ENCODE measurements at regions not wholly inside any gene's neighbourhood (a gene's known extent, or its start where the extent isn't known, plus 50 kb on each side); places are given as distances from the start of the nearest gene placed in this dataset.

DNA sequence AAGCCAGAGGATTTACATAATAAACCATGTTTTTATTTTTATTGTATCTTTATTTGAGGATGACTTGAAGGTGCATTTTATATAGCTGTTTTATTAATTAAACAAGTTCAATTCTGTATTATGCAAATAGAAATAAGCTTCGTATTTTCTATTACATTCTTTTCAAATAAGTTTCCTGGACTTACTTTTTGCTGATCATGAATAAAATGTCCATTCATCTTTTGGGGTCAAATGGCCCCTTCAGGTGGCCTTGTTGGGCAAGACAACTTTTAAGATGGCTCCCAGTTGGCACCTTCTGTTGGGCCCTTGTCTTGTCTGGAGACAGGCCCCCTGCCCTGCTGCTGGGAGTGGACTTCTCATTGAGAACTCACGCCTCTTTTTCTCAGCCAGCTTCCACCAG, 654.6 kb upstream of the NOX3 start:
- DNase-seq: no peak

DNA sequence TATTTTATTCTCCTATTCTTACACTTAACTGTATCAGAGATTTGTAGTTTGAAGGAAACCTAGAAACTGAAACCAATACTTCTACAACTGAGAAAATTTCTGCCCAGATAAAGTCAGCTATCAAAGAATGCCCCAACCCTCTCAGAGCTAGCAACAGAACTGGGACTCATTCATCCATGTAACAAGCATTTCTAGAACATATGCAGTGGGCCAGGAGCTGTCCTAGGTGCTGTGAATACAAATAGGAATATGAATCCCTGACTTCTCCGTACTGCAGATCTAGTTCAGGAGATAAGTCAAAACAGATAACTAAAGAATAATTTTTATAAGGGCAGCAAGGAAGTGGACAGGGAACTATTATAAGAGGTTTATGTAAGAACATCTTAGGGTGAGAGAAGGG, 654.1 kb upstream of the NOX3 start:
- DNase-seq: peak; percentile 2

DNA sequence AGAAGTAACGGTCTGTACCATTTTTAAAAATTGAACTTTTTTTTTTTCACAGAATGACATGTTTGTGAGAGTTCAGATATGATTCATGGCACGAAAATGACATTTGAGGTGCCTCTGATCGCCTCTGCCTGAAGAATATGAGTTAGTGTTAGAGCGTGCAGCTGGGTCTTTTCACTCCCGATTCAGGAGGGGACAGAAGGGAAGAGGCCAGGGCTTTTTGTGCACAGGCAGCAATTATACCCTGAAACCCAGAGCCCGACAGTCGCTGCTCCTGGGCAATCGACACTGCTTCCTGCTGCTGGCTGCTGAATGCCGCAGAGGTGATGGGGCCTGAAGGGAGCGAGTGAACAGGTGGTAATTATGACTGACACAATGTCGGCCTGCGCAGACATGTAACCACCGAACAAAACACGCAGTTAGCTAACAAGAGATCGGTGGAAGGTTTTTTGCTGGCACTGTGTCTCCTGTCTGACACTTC, 652.0 kb upstream of the NOX3 start:
- DNase-seq: no peak

DNA sequence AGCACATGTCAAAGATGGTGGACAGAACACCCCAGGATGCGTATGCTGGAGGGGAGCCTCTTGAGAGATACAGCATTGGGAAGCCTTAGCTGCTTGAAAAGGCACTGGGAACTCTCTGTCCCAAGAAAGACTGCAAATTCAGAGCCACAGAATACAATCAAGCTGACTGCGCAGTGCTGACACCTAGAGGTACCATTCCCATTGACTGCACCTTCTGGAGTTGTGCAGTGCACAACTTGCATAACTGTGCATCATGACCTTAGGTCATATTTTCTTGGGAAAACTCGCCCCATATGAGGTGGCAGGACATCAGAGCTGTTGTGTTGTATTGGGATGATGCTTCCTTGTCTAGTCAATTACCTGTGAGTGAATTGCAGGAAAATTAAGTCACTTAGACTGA, 646.5 kb upstream of the NOX3 start:
- peak; percentile 9 for DNase-seq

DNA sequence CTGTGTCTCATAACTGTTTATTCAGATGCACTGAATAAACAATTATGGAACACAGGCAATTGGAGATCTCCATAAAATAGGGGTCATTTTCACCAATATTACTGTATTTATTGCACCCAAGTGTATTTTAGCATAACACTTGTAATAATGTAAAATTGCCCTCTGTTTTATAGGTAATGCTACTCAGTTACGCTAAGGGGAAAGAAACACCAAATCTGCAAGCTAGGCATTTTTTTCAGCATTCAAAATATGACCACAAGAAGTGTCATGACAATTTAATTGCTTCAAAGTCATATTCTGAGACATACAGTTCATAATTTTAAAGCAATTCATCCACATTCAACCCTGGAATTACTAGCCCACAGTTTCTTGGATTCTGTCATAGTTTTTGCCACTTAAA, 643.2 kb upstream of the NOX3 start:
- DNase-seq: no peak

DNA sequence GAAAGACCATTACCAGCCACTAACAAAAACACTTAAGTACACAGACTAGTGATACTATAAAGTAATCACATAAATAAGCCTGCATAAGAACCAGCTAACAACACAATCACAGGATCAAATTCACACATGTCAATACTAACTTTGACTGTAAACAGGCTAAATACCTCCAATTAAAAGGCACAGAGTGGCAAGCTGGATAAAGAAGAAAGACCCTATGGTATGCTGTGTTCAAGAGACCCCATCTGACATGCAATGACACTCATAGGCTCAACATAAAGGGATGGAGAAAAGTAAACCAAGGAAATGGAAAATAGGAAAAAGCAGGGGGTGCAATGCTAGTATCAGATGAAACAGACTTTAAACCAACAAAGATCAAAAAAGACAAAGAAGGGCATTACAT, 631.8 kb upstream of the NOX3 start:
- no peak for DNase-seq

DNA sequence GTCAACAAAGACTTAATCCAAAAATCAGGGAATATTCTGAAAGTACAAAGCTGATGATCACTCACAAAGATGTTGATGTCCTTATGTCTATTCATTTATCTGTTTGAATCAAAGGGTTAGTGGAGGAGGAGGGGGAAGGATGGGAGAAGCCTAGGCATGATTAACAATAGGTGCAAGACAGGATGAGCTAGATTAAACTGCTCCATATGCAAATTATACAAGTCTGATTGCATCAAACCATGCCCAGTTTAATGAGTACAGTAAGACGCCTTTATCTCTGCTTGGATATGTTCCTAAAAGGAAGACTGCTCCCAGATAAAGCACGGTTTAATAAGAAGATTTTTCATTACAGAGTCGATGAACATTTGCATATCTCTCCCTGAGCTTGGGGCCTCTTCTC, 626.4 kb upstream of the NOX3 start:
- no peak for DNase-seq

DNA sequence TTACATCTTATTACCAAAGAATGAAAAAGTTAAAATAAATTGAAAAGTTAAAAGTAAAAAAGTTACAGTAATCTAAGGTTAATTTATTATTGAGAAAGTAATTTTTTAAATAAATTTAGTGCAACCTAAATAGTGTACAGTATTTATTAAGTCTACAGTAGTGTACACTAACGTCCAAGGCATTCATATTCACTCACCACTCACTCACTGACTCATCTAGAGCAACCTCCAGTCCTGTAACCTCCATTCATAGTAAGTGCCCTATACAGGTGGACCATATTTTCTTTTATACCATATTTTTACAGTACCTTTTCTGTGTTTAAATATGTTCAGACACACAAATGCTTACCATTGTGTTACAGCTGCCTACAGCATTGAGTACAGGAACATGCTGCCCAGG, 624.7 kb upstream of the NOX3 start:
- no peak for DNase-seq

DNA sequence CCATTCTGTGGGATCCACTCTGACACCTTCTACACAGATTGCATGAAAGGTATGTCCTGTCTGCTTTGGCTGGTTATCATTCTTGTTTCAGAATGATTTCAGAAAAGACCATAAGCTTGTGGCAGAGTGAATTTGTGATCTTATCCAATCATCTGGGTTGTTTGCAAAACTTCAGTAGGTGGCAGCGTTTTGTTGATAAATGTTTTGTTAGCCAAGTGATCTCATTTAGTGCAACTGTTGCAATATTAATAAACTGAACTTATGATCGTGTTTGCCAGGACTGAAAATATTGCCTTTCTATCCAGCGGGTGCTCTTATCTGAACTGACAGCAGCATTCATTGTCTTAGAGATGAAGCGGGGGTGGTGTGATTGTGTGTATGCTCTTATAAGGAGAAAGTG, 613.2 kb upstream of the NOX3 start:
- no peak for DNase-seq

DNA sequence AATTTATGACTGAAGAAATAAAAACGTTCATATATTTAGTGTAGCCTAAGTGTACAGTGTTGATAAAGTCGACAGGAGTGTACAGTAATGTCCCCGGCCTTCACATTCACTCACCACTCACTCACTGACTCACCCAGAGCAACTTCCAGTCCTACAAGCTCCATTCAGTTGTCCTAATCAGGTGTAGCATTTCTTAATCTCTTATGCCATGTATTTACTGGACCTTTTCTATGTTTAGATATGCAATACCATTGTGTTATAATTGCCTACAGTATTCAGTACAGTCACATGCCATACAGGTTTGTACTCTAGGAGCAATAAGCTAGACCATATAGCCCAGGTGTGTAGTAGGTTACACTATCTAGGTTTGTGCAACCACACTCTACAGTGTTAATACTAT, 610.2 kb upstream of the NOX3 start:
- DNase-seq: no peak

DNA sequence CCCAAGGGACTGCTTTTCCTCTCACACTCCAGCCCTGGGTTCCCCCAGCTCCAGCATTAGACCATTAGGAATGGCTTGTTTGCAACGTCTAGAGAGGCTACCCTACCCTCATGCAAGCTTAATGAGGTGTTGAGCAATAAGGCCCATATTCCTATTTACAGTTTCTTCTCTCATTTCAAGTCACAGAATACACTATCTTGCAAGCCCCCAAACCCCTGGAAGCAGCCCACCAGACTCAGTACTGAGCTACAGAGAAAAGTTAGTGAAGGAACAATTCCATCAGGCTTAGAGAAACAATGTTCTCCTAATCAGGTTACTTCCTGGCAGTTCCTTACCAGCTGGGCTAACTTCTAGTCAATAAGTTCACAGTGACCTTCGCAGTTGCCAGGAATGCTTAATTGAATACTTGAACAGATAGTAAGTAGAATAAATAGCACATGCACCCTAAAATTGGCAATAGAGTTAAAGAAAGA, 606.5 kb upstream of the NOX3 start:
- DNase-seq: no peak

DNA sequence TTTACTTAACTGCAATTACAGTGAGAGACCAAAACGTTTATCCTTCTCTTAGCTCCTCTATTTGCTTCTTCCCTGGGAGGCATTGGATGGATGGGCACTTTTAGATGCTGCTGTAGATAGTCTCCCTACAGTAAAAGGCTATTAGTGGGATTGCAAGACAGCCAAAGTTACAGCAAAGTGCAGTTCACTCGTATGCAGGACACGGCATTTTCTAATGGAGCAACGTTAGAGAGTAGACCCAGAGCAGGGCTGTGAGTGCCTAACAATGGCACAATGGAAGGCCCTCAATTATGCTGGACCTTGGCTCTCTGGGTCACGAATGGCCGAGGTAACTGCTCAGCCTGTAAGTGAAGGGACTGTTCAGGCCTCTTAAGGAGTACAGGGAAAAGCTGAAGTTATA, 605.8 kb upstream of the NOX3 start:
- DNase-seq: no peak

DNA sequence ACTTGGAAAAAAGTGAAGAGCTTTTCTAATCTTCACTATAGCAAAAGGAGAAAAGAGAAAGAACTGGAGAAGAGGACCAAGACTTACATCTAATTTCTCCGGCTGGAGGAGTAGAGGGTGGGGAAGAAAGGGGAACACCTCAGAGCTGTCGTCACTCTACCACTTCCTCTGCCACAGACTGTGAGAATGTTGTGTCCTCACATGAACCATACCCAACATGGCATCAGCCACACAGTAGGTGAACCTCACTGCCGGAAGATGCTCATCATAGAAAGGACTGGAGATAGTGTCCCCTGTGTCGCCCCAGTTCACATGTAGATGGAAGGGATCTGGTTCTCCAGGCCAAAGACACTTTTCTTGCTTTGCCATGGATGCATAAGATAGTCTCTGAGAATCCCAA, 604.4 kb upstream of the NOX3 start:
- DNase-seq: no peak

DNA sequence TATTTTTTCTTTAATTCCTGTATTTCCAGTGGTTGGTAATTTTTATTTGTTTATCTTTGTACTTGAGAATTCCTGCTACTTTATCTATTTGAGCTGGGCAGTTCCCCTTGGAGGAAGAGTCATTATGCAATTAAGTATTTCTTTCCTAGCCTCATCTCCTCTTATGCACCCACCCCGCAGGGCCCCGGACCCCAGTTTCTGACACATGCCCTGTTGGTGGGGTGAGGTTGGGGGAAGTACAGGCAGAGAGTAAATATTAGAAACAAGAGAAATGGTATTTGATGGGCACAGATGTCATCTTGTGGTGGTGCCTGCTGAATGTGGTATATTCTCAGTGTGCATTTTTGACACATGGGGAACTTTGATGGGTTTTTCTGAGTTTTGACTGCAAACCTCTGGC, 602.7 kb upstream of the NOX3 start:
- DNase-seq: no peak

DNA sequence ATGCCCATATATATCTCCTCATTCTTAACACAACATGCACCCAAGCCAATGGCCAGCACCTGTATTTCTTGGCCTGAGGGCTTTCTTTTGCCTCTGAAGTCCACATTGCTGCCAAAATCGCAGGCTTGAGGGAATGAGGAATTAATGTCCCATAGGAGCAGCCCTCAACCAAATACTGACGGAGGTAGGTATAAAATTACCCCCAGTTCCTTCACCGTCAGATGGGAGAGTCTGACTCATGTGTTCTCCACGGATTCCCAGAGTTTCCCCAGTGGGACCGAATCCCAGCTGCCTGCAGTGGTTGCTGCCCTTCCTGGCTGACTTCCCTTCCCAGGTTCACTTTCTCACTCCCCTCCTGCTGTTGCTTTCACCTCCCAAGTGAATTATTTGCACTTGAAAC, 602.2 kb upstream of the NOX3 start:
- no peak for DNase-seq

DNA sequence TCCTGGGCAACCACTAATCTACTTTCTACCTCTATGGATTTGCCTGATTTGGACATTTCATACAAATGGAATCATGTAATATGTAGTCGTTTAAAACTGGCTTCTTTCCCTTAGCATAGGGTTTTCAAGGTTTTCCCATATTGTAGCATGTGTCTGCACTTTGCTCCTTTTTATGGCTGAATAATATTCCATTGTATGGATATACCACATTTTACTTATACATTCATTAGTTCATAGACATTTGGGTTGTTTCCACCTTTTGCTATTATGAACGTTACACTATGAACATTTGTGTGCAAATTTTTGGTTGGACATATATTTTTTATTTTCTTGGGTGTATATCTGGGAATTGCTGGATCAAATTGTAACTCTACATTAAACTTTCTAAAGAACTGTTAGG, 600.4 kb upstream of the NOX3 start:
- no peak for DNase-seq

DNA sequence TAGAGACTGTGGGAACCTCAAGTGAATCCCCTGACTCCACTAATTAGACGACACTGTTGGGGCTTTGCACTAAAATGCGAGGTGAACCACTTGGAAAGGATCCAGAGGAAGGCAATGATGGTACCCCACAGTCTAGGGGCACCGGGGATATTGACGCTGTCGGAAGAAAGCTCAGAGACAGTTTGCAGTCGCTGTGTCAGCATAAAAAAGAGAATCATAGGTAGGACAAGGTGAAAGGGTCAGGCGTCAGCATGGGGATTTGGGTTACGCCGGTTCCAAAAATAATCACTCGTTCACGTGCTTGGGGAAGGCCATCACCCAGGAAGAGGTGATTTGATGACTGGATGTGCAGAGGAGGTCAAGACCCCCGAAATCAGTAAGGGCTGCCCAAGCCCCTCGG, 598.0 kb upstream of the NOX3 start:
- DNase-seq: no peak

DNA sequence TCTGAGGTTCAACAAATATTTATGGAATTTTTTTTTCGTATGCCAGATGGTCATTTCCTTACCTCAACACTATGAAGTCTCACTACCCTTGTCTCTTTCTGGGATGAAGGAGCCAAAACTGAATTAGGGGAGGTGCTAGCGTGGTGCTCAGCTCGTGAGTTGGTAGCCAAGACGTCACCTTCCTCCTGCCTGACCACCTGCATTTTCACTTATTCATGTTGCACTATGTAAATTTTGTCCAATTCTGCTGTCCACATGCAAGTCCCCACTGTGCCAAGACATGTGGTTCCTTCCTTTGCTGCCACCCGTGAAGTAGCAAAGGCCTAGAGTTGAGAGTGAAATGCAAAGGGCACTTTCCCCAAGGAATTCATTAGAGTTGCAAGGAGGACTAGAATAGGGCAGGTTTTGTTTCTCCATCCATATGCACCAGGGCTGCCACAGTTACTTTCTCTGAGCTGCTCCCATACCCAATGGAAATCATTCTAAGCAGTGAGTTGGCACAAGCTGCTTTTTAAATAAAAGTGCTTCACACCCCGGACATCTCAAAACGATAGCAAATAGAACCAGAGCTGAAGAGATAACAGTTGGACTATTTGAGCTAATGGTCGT, 591.3 kb upstream of the NOX3 start:
- no peak for DNase-seq

DNA sequence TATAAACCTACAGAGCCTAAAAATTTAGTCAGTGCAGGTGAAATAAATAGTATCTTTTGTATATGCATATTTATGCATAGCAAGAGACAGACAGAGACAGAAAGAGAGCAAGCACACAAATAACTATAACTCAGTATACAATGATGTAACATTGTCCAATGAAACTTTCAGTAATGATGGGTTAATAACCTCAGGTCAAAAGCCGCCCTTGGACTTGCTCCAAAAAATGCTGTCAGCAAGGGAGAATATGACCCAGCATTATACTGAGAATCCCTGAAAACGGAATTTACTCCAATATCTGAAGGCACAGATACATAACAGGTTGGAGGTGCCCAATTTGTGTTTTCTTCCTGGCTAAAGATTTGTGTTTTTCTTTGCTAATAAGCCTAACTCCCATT, 590.6 kb upstream of the NOX3 start:
- DNase-seq: no peak

DNA sequence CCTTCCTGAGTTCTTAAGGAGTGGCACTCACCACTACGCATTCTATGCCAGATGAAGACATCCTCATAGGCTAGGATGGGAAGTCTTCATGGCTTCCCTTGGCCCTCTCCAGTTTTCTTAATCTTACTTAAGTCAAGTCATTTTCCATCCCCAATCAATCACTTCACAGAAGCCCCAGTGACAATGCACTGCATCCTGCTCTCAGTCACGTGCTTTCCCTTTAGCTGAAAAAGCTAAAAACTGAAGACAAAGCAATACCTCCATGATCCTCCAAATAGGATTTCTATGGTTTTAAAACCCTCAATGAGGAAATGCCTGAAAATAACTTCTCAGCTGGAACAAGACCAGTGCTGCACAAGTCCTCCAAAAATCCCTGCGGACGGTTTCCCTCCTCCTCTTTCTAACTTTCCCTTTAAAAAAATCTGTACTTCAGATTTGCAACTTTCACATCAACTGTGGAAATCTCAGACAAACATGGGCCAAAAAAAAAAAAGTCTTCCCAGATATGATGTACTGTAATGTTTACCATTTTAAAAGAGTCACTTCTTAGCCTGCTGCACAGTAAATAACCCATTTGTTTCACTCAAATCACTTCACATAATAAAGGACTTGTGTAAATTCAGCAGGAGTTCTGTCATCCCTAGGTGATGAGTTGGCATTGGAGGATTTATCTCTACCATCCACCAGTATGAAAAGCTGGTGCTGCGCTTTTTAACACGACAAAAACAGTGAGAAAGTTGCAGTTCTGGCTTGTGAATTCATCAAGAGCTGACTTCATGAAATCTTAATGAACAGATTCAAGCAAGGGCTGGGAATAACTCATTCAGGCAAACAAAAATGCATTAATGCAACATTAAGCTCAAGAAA, 590.0 kb upstream of the NOX3 start:
- DNase-seq: no peak

DNA sequence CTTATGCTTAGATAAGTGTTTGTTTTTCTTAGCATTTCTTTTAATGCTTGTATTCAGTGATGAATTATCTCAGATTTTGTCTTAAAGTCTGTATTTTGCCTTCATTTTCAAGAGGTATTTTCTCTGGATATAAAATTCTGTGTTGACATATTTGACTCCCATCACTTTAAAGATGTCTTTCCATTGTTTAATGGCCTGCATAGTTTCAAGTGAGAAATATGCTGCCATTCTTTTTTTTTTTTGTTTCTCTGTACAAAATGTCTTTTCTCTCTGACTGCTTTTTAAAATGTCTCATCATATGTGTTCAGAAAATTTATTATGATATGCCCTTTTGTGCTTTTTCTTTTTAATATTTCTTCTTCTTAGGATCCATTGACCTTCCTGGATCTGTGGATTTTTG, 578.0 kb upstream of the NOX3 start:
- no peak for DNase-seq

DNA sequence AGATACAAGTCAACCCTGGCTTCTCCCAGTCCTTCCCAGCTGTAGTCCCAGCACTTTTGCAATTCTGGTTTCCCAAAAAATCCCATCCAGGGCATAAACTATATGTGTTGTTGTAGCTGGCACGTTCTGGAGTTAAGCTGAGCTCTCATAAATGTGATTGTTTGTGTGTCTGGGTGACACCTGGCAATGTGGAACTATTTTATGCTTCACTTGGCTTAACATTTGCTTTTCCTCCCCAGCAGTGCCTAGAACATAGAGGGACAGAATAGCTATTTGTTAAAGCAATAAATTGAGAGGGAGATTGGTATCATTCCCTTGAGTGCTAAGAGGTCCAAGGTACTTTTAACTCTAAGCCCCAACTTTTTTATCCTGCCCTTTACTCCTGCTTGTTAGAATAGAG, 575.9 kb upstream of the NOX3 start:
- DNase-seq: no peak

DNA sequence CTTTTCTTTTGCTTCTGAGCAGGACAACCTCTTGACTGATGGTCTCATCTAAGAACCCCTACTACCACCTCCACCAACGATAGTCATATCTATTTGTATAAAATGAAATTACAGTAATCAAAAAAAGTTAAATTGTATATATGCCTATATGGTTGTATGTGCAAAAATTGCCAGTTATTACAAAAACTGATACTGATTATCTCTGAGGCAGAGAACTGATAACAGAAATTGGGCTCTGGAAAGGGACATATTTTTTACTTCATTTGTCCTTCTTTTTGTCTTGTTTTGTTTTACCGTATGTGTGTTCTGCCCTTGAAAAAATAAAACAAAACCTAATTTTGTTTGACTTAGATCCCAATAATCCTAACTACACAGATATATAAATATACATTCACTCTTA, 574.4 kb upstream of the NOX3 start:
- DNase-seq: no peak

DNA sequence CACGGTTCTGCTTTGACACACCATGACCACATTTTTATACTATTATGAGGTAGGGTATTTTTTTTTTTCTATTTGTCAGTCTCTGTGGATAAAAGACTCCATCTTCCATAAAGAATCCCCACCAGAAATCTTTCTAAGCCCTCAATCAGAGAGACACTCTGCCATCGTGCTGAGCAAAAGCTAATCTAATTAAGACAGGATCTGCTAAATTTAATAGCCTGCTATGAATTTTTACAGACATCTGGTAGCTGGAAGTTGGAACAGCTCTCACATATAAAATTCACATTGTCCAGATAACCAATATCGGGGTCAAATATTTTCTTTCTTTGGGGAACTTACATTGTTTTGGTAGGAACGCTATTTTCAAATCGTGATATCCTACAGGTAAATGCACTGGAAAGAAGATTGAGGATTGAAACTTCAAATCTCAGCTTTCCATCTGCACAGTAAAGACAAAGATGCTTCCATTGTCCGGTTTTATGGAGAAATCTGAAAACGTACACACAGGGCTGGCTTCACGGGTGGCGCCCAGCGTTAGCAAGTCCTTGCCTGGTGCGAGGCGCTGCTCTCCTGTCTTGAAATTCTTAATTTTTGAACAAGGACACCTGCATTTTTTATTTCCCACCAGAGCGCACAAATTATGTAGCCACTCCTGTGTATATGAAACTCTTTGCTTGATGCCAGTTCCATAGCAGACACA, 573.8 kb upstream of the NOX3 start:
- DNase-seq: no peak

Measured in fibroblast of skin of back (primary cell).